HUES48 (cell line): ENCODE measurements at regions not wholly inside any gene's neighbourhood (a gene's known extent, or its start where the extent isn't known, plus 50 kb on each side); places are given as distances from the start of the nearest gene placed in this dataset.
A peak's percentile ranks its signal among the peaks of the same experiment; 100 is the strongest.
"Not testable (repeated sequence)": the region's sequence is repeated elsewhere in the genome, so short reads cannot be mapped to it uniquely, and the experiment has no call there.

Source experiments
- H3K27ac ChIP-seq: one replicate; pipeline ENCODE4 v1.7.0; 2013; ENCODE audit warnings: low read depth, low read length, inconsistent platforms
- H3K27me3 ChIP-seq: 2 replicates; pipeline ENCODE4 v1.6.1; 2013; ENCODE audit warnings: mild to moderate bottlenecking, low read length; ENCODE audit not compliant: control insufficient read depth, insufficient read depth
- H3K36me3 ChIP-seq: 2 replicates; pipeline ENCODE4 v1.6.1; 2013; ENCODE audit warnings: low read length; ENCODE audit not compliant: control insufficient read depth, insufficient read depth
- H3K4me1 ChIP-seq: 2 replicates; pipeline ENCODE4 v1.6.1; 2013; ENCODE audit warnings: mild to moderate bottlenecking, low read length; ENCODE audit not compliant: control insufficient read depth, insufficient read depth
- H3K4me3 ChIP-seq: 2 replicates; pipeline ENCODE4 v1.5.1; 2013; ENCODE audit warnings: mild to moderate bottlenecking, low read depth, low read length
- H3K9ac ChIP-seq: 2 replicates; pipeline ENCODE4 v1.6.1; 2013; ENCODE audit warnings: mild to moderate bottlenecking, low read depth, low read length, moderate library complexity
- H3K9me3 ChIP-seq: 2 replicates; pipeline ENCODE4 v1.6.1; 2013; ENCODE audit warnings: low read length; ENCODE audit not compliant: control insufficient read depth, insufficient read depth

DNA sequence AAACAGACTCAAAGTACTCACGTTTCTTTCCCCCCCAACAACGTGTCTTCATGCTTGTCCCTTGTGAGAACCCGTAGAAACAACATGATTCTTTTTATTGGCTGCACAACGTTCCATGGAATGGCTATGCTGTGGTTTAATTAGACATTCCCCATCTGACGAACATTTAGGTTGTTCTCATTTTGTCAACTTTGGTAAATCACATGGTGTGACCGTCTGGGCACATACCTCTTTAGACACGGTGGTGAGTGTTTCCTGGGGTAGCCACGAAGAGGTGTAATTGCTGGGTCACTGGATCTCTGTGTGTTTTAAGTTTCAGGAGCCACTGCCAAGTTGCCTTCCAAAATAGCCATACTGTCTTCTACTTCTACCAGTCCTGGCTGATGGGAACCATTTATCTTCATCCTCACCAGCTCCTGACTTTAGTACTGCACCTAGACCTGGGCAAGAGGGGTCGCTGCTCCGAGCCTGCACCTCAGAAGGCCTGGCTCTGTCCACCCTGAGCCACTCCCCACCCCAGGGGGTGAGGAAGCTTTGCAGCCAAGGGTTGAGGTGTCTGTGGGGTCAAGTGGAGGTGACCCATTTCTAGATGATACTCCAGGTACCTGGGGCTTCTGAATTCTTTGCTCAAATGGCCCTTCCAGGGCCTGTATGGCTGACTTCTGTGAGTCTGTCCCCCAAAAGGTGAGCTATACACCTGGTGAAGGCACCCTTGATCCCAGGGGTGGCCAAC lies 84.7 kb downstream of the IRX5 start:
- H3K4me1 ChIP-seq = no peaks in the 10 kb centered on the region
- no peaks in the 10 kb centered on the region for H3K9me3 ChIP-seq
- H3K9ac ChIP-seq = no peak overlapping the region
- no peaks in the 10 kb centered on the region for H3K27me3 ChIP-seq
- no peak overlapping the region for H3K4me3 ChIP-seq
- no peaks in the 10 kb centered on the region for H3K36me3 ChIP-seq
- H3K27ac ChIP-seq = no peak overlapping the region

GRCh38 chr16:55016515-55016914 lies 85.8 kb downstream of the IRX5 start:
- H3K4me3 ChIP-seq = no peak overlapping the region
- no peaks in the 10 kb centered on the region for H3K36me3 ChIP-seq
- H3K4me1 ChIP-seq = no peaks in the 10 kb centered on the region; the same call in 1 of the 2 replicates
- H3K9ac ChIP-seq = no peak overlapping the region
- peaks cover 4% of the 10 kb centered on the region; the same call in 1 of the 2 replicates for H3K9me3 ChIP-seq
- no peak overlapping the region for H3K27ac ChIP-seq
- no peaks in the 10 kb centered on the region for H3K27me3 ChIP-seq

DNA sequence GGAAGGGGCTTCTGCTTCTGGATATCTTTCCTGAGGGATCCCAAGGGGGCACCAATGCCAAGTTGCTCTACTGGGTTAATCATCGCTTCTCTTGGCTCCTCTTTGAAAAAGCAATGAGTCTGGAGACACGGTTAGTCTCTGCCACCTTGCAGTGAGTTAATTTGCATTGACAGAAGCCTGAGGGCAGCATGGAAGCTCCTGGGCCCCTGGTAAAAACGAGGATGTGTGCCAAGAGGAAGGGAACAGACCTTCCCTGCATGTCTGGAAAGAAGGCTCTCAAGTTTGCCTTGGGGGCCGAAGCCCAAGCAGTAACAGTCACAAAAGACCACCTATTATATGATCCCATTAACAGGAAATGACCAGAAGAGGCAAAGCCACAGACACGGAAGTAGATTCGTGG lies 86.7 kb downstream of the IRX5 start:
- H3K27me3 ChIP-seq = no peaks in the 10 kb centered on the region
- H3K27ac ChIP-seq = no peak overlapping the region
- no peak overlapping the region for H3K4me3 ChIP-seq
- H3K4me1 ChIP-seq = peaks cover 3% of the 10 kb centered on the region; the same call in 1 of the 2 replicates
- H3K9me3 ChIP-seq = peaks cover 4% of the 10 kb centered on the region; the same call in 1 of the 2 replicates
- H3K36me3 ChIP-seq = no peaks in the 10 kb centered on the region
- no peak overlapping the region for H3K9ac ChIP-seq

- Histone ChIP-seq H3K4me1 (peaks cover 3% of the 10 kb centered on the region; the same call in 1 of the 2 replicates), H3K9me3 (peaks cover 4% of the 10 kb centered on the region; the same call in 1 of the 2 replicates)
These were observed 88.2 kb downstream of the IRX5 start for GRCh38 chr16:55018881-55019280.

GRCh38 chr16:55019419-55020131 lies 88.9 kb downstream of the IRX5 start:
- Histone ChIP-seq H3K4me3 (no peak overlapping the region), H3K9me3 (peaks cover 4% of the 10 kb centered on the region; the same call in 1 of the 2 replicates), H3K4me1 (peaks cover 3% of the 10 kb centered on the region; the same call in 1 of the 2 replicates), H3K27ac (no peak overlapping the region), H3K9ac (no peak overlapping the region), H3K27me3 (no peaks in the 10 kb centered on the region; the same call in 1 of the 2 replicates), H3K36me3 (no peaks in the 10 kb centered on the region)

More at GRCh38 chr16:55018881-55019280, 88.2 kb downstream of the IRX5 start:
- H3K9ac ChIP-seq = no peak overlapping the region
- no peak overlapping the region for H3K4me3 ChIP-seq
- H3K36me3 ChIP-seq = no peaks in the 10 kb centered on the region
- H3K27ac ChIP-seq = no peak overlapping the region
- no peaks in the 10 kb centered on the region for H3K27me3 ChIP-seq

GRCh38 chr16:55021595-55022475 lies 91.2 kb downstream of the IRX5 start:
- Histone ChIP-seq H3K27me3 (no peaks in the 10 kb centered on the region; the same call in 1 of the 2 replicates), H3K9ac (no peak overlapping the region), H3K27ac (peak overlapping the region; percentile 47), H3K36me3 (no peaks in the 10 kb centered on the region), H3K9me3 (peaks cover 4% of the 10 kb centered on the region; the same call in 1 of the 2 replicates), H3K4me3 (peak overlapping the region; percentile 33; the same call in 1 of the 2 replicates), H3K4me1 (peaks cover 3% of the 10 kb centered on the region; the same call in 1 of the 2 replicates)

DNA sequence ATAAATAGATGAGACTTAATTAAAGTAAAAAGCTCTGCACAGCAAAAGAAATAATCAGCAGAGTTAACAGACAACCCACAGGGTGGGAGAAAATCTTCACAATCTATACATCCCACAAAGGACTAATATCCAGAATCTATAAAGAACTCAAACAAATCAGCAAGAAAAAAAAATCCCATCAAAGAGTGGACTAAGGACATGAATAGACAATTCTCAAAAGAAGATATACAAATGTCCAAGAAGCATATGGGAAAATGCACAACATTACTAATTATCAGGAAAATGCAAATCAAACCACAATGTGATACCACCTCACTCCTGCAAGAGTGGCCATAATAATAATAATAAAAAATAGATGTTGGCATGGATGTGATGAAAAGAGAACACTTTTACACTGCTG lies 96.6 kb downstream of the IRX5 start:
- H3K9ac ChIP-seq, H3K36me3 ChIP-seq, H3K4me3 ChIP-seq, H3K27ac ChIP-seq, H3K27me3 ChIP-seq, H3K9me3 ChIP-seq, H3K4me1 ChIP-seq: not testable (repeated sequence)

DNA sequence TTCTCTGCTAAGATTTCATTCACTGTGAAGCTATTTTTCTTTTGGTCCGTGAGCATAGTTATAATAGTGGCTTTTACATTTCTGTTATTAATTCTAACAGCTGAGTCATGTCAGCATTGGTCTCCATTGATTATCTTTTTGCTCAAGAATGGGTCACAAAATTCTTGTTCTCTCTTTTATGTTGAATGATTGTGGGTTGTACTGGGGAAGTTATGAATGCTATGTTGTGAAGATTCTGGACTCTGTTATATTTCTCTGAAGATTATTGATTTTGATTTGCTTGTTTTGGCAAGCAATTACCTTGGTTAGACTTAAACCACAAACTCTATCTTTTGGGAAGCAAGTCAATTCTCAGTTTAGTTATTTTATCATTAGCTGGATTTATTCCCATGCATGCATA lies 98.8 kb downstream of the IRX5 start:
- Histone ChIP-seq H3K9ac (no peak overlapping the region), H3K9me3 (no peaks in the 10 kb centered on the region), H3K27ac (no peak overlapping the region), H3K4me3 (no peak overlapping the region), H3K27me3 (no peaks in the 10 kb centered on the region), H3K4me1 (no peaks in the 10 kb centered on the region), H3K36me3 (no peaks in the 10 kb centered on the region)

DNA sequence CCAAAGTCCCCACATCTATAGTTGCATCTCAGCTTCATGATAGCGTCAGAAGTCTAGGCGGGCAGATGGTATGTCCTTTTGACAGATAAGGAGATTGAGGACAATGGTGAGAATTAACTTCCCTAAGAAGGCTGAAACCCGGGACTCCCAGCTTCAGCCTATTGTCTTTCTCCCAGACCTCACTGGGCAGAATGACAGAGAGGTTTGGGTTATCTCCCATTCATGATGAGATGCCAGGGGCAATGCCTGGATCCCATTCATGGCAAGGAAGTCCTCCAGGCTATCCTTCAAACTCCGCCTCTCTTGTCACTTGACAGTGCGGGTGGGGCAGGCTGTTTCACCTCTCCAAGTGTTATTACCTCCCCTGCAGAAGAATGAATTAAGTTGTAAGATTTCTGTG lies 100.3 kb downstream of the IRX5 start:
- H3K27me3 ChIP-seq = no peaks in the 10 kb centered on the region
- H3K4me1 ChIP-seq = no peaks in the 10 kb centered on the region
- no peaks in the 10 kb centered on the region for H3K9me3 ChIP-seq
- no peak overlapping the region for H3K9ac ChIP-seq
- H3K4me3 ChIP-seq = no peak overlapping the region
- H3K27ac ChIP-seq = no peak overlapping the region
- no peaks in the 10 kb centered on the region for H3K36me3 ChIP-seq

GRCh38 chr16:55031481-55031880 lies 100.8 kb downstream of the IRX5 start:
- Histone ChIP-seq H3K27me3 (no peaks in the 10 kb centered on the region), H3K9ac (no peak overlapping the region), H3K9me3 (no peaks in the 10 kb centered on the region), H3K36me3 (no peaks in the 10 kb centered on the region), H3K27ac (no peak overlapping the region), H3K4me1 (no peaks in the 10 kb centered on the region), H3K4me3 (no peak overlapping the region)
